Activated naive CD4-positive, alpha-beta T cell treated with anti-CD3 and anti-CD28 coated beads, Interleukin-2, amount 50 U/mL, for 16 hours (primary cell): ENCODE measurements at regions not wholly inside any gene's neighbourhood (a gene's known extent, or its start where the extent isn't known, plus 50 kb on each side); places are given as distances from the start of the nearest gene placed in this dataset.

Experiments used
- DNase-seq: peaks from one replicate; pipeline ENCODE4 v3.0.0-alpha.2; 2020

- DNase-seq: no peak
Measured at GRCh38 chr20:9981829-9982228, 53.0 kb upstream of the ANKEF1 start.

GRCh38 chr20:9978397-9979004, 56.3 kb upstream of the ANKEF1 start:
- DNase-seq: no peak

- no peak for DNase-seq
Measured at GRCh38 chr20:9977629-9978028, 57.2 kb upstream of the ANKEF1 start.

GRCh38 chr20:9974324-9974723, 60.5 kb upstream of the ANKEF1 start:
- DNase-seq: no peak

- no peak for DNase-seq
Measured at GRCh38 chr20:9971746-9972145, 63.0 kb upstream of the ANKEF1 start.

GRCh38 chr20:9969626-9970025, 65.2 kb upstream of the ANKEF1 start:
- DNase-seq: no peak

- no peak for DNase-seq
Measured at GRCh38 chr20:9968015-9968414, 66.8 kb upstream of the ANKEF1 start.

GRCh38 chr20:9966966-9967365, 67.8 kb upstream of the ANKEF1 start:
- DNase-seq: no peak

GRCh38 chr20:9963029-9963428, 71.8 kb upstream of the ANKEF1 start:
- no peak for DNase-seq

- DNase-seq: no peak
Measured at GRCh38 chr20:9958693-9959092, 76.1 kb upstream of the ANKEF1 start.

GRCh38 chr20:9955646-9956045, 79.1 kb upstream of the ANKEF1 start:
- DNase-seq: no peak

GRCh38 chr20:9949563-9949962, 85.2 kb upstream of the ANKEF1 start:
- DNase-seq: no peak

- no peak for DNase-seq
Measured at GRCh38 chr20:9945408-9945807, 89.4 kb upstream of the ANKEF1 start.

- no peak for DNase-seq
Measured at GRCh38 chr20:9942736-9943135, 92.1 kb upstream of the ANKEF1 start.

- no peak for DNase-seq
Measured at GRCh38 chr20:9940329-9940728, 94.5 kb upstream of the ANKEF1 start.

GRCh38 chr20:9939231-9939630, 95.6 kb upstream of the ANKEF1 start:
- no peak for DNase-seq

GRCh38 chr20:9935285-9935684, 96.4 kb upstream of the PAK5 start:
- DNase-seq: no peak

GRCh38 chr20:9930142-9930541, 91.3 kb upstream of the PAK5 start:
- no peak for DNase-seq

GRCh38 chr20:9928955-9929354, 90.1 kb upstream of the PAK5 start:
- DNase-seq: no peak

GRCh38 chr20:9928281-9928737, 89.4 kb upstream of the PAK5 start:
- no peak for DNase-seq

- no peak for DNase-seq
Measured at GRCh38 chr20:9927224-9927623, 88.3 kb upstream of the PAK5 start.

GRCh38 chr20:9926476-9926875, 87.6 kb upstream of the PAK5 start:
- no peak for DNase-seq

- no peak for DNase-seq
Measured at GRCh38 chr20:9926007-9926406, 87.1 kb upstream of the PAK5 start.

GRCh38 chr20:9923648-9924047, 84.8 kb upstream of the PAK5 start:
- DNase-seq: no peak

- no peak for DNase-seq
Measured at GRCh38 chr20:9920866-9921265, 82.0 kb upstream of the PAK5 start.
